Upper lobe of left lung (tissue), 6 donors: ENCODE measurements at regions not wholly inside any gene's neighbourhood (a gene's known extent, or its start where the extent isn't known, plus 50 kb on each side); places are given as distances from the start of the nearest gene placed in this dataset.

Source experiments
- ATAC-seq, 2 donors: fragments of 200-7000 bp; cut with Tn5 transposase; one replicate each; pipeline ENCODE4 v1.9.1; 2022; ENCODE audit warnings: mild to moderate bottlenecking in 2 of 2, moderate library complexity in 2 of 2; ENCODE audit not compliant: low FRiP score in 2 of 2
- DNase-seq, 2 donors: peaks; one replicate each; pipeline ENCODE4 v3.0.0-alpha.2; 2019 to 2020
- H3K27ac ChIP-seq, 4 donors: fragments of 200-600 bp; sonication (generic); one replicate each; pipeline ENCODE4 v1.5.1; 2016 to 2019
- H3K27me3 ChIP-seq, 4 donors: fragments of 200-600 bp; sonication (generic); one replicate each; pipeline ENCODE4 v1.5.1; 2017 to 2019
- H3K36me3 ChIP-seq, 4 donors: fragments of 200-600 bp; sonication (generic); one replicate each; pipeline ENCODE4 v1.5.1; 2016 to 2019
- H3K4me1 ChIP-seq, 4 donors: fragments of 200-600 bp; sonication (generic); one replicate each; pipeline ENCODE4 v1.5.1; 2018 to 2019
- H3K4me3 ChIP-seq, 4 donors: fragments of 200-600 bp; sonication (generic); one replicate each; pipeline ENCODE4 v1.5.1; 2017 to 2019; ENCODE audit warnings: mild to moderate bottlenecking in 2 of 4, moderate library complexity in 1 of 4
- H3K9me3 ChIP-seq, 4 donors: fragments of 200-600 bp; sonication (generic); one replicate each; pipeline ENCODE4 v1.5.1; 2018 to 2019
- EP300 ChIP-seq, 4 donors: sonication (generic); formaldehyde crosslinking; IDR thresholded peaks; one replicate each; pipeline ENCODE4 v1.5.1; 2017; ENCODE audit warnings: antibody characterized with exemption in 4 of 4, control low read depth in 2 of 4
- POLR2A ChIP-seq, 4 donors: fragments of 450-650 bp; IDR thresholded peaks; one replicate each; pipeline ENCODE4 v1.5.1; 2016 to 2017; ENCODE audit warnings: antibody characterized with exemption in 4 of 4, mild to moderate bottlenecking in 2 of 4
- POLR2AphosphoS5 ChIP-seq, 2 donors: sonication (generic); formaldehyde crosslinking; IDR thresholded peaks; one replicate each; pipeline ENCODE4 v1.5.1; 2017; ENCODE audit warnings: antibody characterized with exemption in 2 of 2
- WGBS, 2 donors: methylation state at CpG; one replicate each; pipeline ENCODE4 v1.1.5; 2017 to 2018; 5-methylcytosine and 5-hydroxymethylcytosine counted together
- TF ChIP-seq, protein P1 (sequence below), 6 experiments: fragments of 450-650 bp in 4 of 6; fragments of 200-600 bp in 2 of 6; sonication (generic) in 2 of 6; IDR thresholded peaks; one replicate each; pipeline ENCODE4 v1.5.1; 2016 to 2019; ENCODE audit warnings: antibody characterized with exemption in 6 of 6
- donor health status: DM: no; HTN: no; CAD: no; lungs with moderate emphysema.
- donor health status: DM: no; HTN: yes; CAD: no; lungs with severe emphysema.

DNA sequence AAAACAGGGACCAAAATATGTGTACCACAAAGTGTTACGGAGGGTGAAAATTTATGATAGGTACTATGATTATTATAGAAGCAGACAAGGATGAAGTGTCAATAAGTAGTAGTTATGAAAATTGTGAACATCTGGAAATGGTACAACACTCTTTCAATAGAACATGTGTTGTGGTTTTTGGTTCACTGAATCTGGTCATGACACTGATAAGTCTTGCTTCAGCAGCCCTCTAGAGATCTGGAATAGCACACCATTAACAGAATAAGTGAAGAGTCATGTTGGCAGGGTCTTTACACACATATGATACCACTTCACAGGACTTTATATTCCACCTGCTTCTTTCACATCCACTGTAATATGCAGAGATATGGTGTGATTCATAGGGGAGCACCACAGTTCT lies 985.2 kb upstream of the SEMA6D start:
- Histone ChIP-seq H3K4me3 (no peak overlapping the region), H3K27ac (no peak overlapping the region), H3K27me3 (no peaks in the 10 kb centered on the region), H3K9me3 (peaks cover 4 to 21% (median 8%) of the 10 kb centered on the region in 4 donors), H3K36me3 (no peaks in the 10 kb centered on the region), H3K4me1 (no peaks in the 10 kb centered on the region)
- no peak for TF ChIP-seq POLR2A (IDR thresholded peaks at IDR 0.05)
- TF ChIP-seq, protein P1, sequence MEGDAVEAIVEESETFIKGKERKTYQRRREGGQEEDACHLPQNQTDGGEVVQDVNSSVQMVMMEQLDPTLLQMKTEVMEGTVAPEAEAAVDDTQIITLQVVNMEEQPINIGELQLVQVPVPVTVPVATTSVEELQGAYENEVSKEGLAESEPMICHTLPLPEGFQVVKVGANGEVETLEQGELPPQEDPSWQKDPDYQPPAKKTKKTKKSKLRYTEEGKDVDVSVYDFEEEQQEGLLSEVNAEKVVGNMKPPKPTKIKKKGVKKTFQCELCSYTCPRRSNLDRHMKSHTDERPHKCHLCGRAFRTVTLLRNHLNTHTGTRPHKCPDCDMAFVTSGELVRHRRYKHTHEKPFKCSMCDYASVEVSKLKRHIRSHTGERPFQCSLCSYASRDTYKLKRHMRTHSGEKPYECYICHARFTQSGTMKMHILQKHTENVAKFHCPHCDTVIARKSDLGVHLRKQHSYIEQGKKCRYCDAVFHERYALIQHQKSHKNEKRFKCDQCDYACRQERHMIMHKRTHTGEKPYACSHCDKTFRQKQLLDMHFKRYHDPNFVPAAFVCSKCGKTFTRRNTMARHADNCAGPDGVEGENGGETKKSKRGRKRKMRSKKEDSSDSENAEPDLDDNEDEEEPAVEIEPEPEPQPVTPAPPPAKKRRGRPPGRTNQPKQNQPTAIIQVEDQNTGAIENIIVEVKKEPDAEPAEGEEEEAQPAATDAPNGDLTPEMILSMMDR (IDR thresholded peaks at IDR 0.05) = no peak
- no peak for TF ChIP-seq EP300 (IDR thresholded peaks at IDR 0.05)
- no peak for TF ChIP-seq POLR2AphosphoS5 (IDR thresholded peaks at IDR 0.05)
- ATAC-seq (no peak), DNase-seq (no peak)
- whole genome bisulfite sequencing, 2 donors = 71 to 92% methylated on average over 1 of the region's 1 CpG

DNA sequence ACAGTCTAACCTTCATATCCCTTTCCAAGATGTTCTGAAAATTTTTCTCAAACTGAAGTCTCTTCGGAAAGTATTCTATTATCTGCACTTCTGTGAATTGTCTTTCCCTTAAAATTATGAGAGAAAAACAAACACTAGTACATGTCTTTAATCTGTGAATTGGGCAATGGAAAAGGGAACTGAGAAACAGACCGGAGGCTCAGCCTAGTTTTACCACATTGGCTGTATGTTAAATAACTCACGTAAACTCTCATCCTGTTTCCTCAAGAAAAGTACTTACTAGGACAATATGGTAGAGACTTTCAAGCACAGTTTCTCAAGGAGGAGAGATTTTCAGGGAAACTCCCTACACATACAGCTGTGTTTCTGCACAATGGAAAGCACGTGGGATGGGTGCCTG lies 982.2 kb upstream of the SEMA6D start:
- no peak overlapping the region for H3K4me3 ChIP-seq
- H3K27me3 ChIP-seq = no peaks in the 10 kb centered on the region
- no peaks in the 10 kb centered on the region for H3K36me3 ChIP-seq
- no peaks in the 10 kb centered on the region for H3K9me3 ChIP-seq
- no peak for TF ChIP-seq POLR2A (IDR thresholded peaks at IDR 0.05)
- TF ChIP-seq POLR2AphosphoS5 (IDR thresholded peaks at IDR 0.05) = no peak
- TF ChIP-seq, protein P1 (IDR thresholded peaks at IDR 0.05) = no peak
- TF ChIP-seq EP300 (IDR thresholded peaks at IDR 0.05) = no peak
- ATAC-seq (no peak), DNase-seq (no peak)
- no peaks in the 10 kb centered on the region for H3K4me1 ChIP-seq
- 64 to 79% methylated on average over 4 of the region's 4 CpGs for WGBS, 2 donors
- no peak overlapping the region for H3K27ac ChIP-seq

DNA sequence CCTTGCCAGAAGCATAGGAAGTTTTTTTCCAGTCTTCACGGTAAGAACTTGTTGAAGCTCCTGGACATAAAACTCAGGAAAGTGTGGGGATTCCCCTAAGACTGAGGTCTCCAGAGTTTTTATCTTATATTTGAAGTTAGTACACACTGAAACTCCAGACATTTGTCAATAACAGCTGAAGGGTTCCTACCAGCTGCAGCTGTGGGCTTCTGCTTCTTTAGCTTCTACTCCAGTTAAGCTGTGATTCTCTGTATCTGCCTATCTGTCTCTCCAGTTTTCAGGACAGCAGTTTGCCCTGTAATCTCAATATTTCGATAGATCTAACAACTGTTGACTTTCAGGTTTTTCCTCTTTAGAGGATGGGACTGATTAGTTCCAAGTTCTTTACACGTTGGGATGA lies 966.0 kb upstream of the SEMA6D start:
- H3K4me1 ChIP-seq = no peaks in the 10 kb centered on the region
- DNase-seq = no peak
- TF ChIP-seq, protein P1 (IDR thresholded peaks at IDR 0.05) = no peak
- TF ChIP-seq POLR2AphosphoS5 (IDR thresholded peaks at IDR 0.05) (no peak), EP300 (IDR thresholded peaks at IDR 0.05) (no peak), POLR2A (IDR thresholded peaks at IDR 0.05) (no peak)
- H3K36me3 ChIP-seq = no peaks in the 10 kb centered on the region
- H3K9me3 ChIP-seq = no peaks in the 10 kb centered on the region
- WGBS, 2 donors = 42 to 49% methylated on average over 3 of the region's 3 CpGs
- ATAC-seq = no peak
- H3K27ac ChIP-seq = no peak overlapping the region
- H3K27me3 ChIP-seq = no peaks in the 10 kb centered on the region
- H3K4me3 ChIP-seq = no peak overlapping the region

DNA sequence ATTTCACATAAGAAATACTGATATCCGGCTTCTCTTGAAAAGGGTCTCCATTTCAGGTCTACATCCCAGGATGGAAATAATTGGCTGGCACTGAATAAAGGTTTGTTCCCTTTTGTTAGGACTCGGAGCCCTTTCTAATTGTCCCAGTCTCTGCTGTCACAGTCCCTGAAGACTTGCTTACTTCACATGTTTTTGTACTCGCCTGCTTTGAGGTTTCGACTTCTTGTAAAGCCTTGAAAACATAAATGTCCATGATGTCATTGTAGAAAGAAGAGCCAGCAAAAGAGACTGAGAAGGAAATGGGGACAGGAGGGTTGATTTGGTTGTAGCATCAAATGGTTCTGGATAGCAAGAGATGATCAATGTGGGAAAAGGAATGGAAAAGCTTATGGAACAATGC lies 963.4 kb upstream of the SEMA6D start:
- H3K9me3 ChIP-seq = no peaks in the 10 kb centered on the region
- 85 to 90% methylated on average over 4 of the region's 4 CpGs for WGBS, 2 donors

DNA sequence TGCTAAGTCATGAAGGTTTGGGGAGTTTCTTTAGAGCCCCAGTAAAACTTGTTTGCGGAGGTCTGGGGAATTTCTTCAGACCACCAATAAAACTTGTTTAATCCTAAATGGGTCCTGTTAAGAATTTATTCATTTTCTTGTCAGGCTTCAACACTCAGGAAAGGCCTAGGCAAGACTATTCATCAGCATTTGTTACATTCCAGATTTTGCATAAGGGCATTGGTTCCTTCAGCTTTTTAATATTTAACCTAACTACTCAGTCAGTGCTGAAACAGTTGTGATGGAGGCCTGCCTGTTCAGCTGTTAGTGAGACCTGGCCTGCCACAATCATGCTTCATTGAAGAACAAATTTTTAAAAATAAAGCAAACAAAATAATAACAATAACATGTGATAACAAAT lies 954.2 kb upstream of the SEMA6D start:
- whole genome bisulfite sequencing, 2 donors = 97 to 100% methylated on average over 1 of the region's 1 CpG
- no peak for DNase-seq
- no peak overlapping the region for H3K4me3 ChIP-seq
- no peaks in the 10 kb centered on the region for H3K27me3 ChIP-seq
- H3K36me3 ChIP-seq = no peaks in the 10 kb centered on the region
- H3K9me3 ChIP-seq = peaks cover 0 to 1% (median under 1%) of the 10 kb centered on the region in 4 donors
- no peak overlapping the region for H3K27ac ChIP-seq
- TF ChIP-seq, protein P1 (IDR thresholded peaks at IDR 0.05) = no peak
- TF ChIP-seq POLR2A (IDR thresholded peaks at IDR 0.05) = no peak
- TF ChIP-seq POLR2AphosphoS5 (IDR thresholded peaks at IDR 0.05) = no peak
- no peak for TF ChIP-seq EP300 (IDR thresholded peaks at IDR 0.05)
- no peaks in the 10 kb centered on the region for H3K4me1 ChIP-seq
- ATAC-seq = no peak

More for the DNA sequence above, 963.4 kb upstream of the SEMA6D start:
- H3K27me3 ChIP-seq = no peaks in the 10 kb centered on the region
- TF ChIP-seq POLR2A (IDR thresholded peaks at IDR 0.05) (no peak), POLR2AphosphoS5 (IDR thresholded peaks at IDR 0.05) (no peak), EP300 (IDR thresholded peaks at IDR 0.05) (no peak)
- TF ChIP-seq, protein P1 (IDR thresholded peaks at IDR 0.05) = no peak
- no peak overlapping the region for H3K4me3 ChIP-seq
- no peak for DNase-seq
- H3K36me3 ChIP-seq = no peaks in the 10 kb centered on the region
- no peaks in the 10 kb centered on the region for H3K4me1 ChIP-seq
- H3K27ac ChIP-seq = no peak overlapping the region
- no peak for ATAC-seq
